ENCODE measurements at regions not wholly inside any gene's neighbourhood (a gene's known extent, or its start where the extent isn't known, plus 50 kb on each side); places are given as distances from the start of the nearest gene placed in this dataset.

DNA sequence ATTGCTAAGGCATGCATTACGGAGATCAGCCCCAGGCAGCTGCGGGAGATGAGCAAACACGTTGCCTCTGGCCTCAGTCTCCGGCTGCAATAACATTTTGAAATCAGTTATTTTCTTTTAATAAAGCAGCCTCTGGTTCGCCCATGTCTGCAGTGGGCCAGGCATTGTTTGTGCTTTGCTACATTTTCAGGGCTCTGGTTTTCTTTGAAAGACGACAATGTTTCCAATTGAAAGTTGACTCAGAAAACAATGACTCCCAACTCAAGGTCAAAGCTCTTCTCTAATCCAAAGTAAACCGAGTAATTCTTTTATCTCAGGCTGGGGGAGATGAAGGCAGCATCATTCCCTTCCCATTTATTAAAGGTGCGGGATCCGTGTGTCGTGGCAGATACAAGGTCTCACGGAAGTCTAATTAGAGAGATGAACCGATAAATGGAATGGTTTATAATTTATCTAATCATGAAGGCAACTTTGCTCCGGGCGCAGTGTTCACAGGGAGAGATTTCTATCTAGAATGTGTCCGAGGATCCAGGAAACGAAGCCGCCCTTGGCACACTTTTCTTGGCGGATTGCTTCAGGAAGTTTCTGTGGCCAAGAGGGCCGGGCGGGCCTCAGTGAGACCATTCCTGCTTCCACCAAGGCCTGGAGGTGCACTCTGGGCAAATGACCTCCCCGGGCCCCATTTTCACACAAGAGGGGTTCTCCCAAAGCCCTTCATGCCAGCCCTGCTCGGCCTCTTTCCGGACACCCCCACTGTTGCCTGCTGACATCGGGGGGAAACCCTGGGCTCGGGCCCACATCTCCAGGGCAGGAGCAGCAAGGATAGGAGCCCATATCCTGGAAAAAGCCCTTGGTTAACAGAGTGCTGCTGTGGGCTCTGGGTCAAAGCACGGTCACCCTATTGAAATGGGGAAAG lies 811.4 kb downstream of the BRD1 start:
- Histone ChIP-seq H3K27ac (replicated peaks) (no peak overlapping the region), H3K4me3 (replicated peaks; ENCODE audit: insufficient read depth, low read length) (no peak overlapping the region), H3K27me3 (ENCODE audit: insufficient read depth, poor library complexity, severe bottlenecking) (no peaks in the 10 kb centered on the region)
- DNase-seq (ENCODE audit: low read depth in 1 of 2, low spot score in 1 of 2): no peak
- TF ChIP-seq GABPA (IDR thresholded peaks at IDR 0.05; ENCODE audit: low read depth) (no peak), CTCF (IDR thresholded peaks at IDR 0.05; ENCODE audit: insufficient read depth, low read length) (no peak)

DNA sequence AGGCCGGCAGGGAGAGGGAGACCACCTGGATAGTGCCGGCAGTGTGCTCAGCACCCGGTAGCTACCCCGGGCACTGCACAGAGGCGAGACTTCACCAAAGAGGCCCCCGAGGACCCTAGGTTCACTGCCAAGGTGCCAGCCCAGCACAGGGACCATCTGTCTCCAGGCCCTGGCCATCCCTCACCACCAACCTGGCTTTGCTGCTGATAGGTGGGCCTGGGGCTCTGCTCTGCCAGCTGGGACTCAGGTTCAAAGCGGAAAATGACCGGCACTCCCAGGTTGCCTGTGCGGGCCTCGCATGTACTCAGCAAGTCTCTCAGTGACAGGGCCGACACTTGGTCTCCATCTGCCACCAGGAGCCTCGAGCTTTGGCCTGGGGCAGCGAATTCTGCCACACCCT lies 812.2 kb downstream of the BRD1 start:
- Histone ChIP-seq H3K27me3 (ENCODE audit: insufficient read depth, poor library complexity, severe bottlenecking) (no peaks in the 10 kb centered on the region), H3K27ac (replicated peaks) (no peak overlapping the region), H3K4me3 (replicated peaks; ENCODE audit: insufficient read depth, low read length) (no peak overlapping the region)
- no peak for DNase-seq (ENCODE audit: low read depth in 1 of 2, low spot score in 1 of 2)
- TF ChIP-seq POLR2AphosphoS5 (IDR thresholded peaks at IDR 0.05; ENCODE audit: low read depth) (no peak), GABPA (IDR thresholded peaks at IDR 0.05; ENCODE audit: low read depth) (no peak), CTCF (IDR thresholded peaks at IDR 0.05; ENCODE audit: insufficient read depth, low read length) (no peak), REST (IDR thresholded peaks at IDR 0.05; ENCODE audit: insufficient replicate concordance, low read depth) (no peak), SPI1 (IDR thresholded peaks at IDR 0.05; ENCODE audit: borderline replicate concordance, low read depth) (no peak)

DNA sequence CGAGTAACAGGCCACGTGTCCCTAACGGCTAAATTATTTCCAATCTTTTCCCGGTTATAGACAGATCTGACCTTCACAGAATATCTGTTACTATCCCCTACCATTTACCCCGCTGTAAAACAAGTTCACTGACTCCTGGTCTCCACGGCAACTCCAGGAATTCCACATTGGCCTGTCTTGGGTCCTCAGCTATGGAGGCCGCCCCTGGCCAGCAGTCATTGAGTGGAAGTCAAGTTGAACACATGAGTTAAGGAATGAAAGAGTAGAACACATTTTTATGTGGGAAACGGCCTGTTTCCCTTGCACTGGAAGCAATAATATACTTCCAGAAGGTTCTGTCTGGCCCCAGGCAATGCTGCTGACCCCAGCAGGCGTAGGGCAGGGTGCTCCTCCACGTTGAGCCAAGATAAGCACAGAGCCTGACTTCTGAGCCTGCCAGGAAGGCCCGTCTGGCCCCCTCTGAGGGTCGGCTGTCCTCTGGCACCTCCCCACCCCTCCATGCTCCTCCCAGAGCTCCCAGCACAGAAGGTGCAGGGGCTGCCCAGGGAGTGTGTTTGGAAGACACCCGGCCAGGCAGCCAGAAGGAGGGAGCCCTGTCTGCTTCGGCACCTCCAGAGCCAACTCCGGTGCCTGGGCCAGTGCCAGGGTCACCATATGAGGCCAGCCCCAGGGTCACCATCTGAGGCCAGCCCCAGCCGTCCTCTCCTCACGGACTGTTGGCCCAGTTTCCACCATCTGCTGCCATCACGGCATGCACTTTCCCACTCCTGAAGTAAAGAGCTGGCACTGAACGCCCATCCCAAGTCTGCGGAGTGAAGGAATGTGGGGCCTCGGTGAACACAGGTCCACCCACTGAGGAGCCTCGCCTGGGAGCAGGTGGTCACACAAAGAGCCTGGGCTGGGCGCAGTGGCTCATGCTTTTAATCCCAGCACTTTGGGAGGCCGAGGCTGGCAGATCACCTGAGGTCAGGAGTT lies 813.2 kb downstream of the BRD1 start:
- DNase-seq (ENCODE audit: low read depth in 1 of 2, low spot score in 1 of 2): no peak
- no peak for TF ChIP-seq REST (IDR thresholded peaks at IDR 0.05; ENCODE audit: insufficient replicate concordance, low read depth)
- no peak for TF ChIP-seq CTCF (IDR thresholded peaks at IDR 0.05; ENCODE audit: insufficient read depth, low read length)
- TF ChIP-seq POLR2AphosphoS5 (IDR thresholded peaks at IDR 0.05; ENCODE audit: low read depth): no peak
- TF ChIP-seq SPI1 (IDR thresholded peaks at IDR 0.05; ENCODE audit: borderline replicate concordance, low read depth): no peak
- TF ChIP-seq GABPA (IDR thresholded peaks at IDR 0.05; ENCODE audit: low read depth): no peak
- H3K27me3 ChIP-seq (ENCODE audit: insufficient read depth, poor library complexity, severe bottlenecking): no peaks in the 10 kb centered on the region
- no peak overlapping the region for H3K4me3 ChIP-seq (replicated peaks; ENCODE audit: insufficient read depth, low read length)
- no peak overlapping the region for H3K27ac ChIP-seq (replicated peaks)

All from HL-60 (cell line).